ENCODE measurements at regions not wholly inside any gene's neighbourhood (a gene's known extent, or its start where the extent isn't known, plus 50 kb on each side); places are given as distances from the start of the nearest gene placed in this dataset.

DNA sequence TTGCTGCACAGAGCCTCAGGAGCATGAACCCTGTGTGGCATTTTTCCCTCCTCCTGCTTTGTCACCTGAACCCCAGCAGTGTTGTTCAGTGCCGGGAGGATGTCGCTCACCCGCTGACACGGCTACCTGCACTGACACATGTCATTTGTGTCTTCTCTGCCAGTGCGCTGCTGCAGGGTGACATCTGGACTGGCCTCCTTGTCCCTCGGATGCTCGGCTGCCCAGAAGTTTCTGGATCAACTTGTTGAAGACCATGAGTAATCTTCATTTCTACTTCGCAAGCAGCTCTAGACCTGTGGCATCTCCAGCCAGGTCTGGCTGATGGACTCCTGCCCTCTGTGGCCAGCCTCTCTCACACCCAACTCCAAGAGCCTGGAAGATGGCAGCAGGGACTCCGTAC, 311.1 kb upstream of the C2CD4B start:
- no peak for DNase-seq

DNA sequence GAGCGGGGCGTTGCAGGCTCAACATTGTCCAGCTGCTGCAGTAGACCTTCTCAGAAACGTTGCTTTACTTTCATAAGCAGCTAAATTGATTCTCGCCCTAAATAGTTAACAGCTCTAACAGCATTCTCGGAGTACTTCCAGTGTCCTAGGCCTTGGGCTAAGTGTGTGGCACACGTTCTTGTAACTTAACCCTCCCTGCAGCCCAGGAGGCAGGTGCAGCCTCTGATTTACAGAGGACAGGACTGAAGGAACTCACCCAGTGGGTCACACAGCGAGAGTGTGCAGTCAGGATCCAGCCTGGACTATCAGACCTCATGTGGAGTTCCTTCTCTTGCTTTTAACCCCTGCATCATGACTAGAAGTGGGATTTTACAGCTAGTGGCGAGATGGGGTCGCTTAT, 312.8 kb upstream of the C2CD4B start:
- no peak for DNase-seq

DNA sequence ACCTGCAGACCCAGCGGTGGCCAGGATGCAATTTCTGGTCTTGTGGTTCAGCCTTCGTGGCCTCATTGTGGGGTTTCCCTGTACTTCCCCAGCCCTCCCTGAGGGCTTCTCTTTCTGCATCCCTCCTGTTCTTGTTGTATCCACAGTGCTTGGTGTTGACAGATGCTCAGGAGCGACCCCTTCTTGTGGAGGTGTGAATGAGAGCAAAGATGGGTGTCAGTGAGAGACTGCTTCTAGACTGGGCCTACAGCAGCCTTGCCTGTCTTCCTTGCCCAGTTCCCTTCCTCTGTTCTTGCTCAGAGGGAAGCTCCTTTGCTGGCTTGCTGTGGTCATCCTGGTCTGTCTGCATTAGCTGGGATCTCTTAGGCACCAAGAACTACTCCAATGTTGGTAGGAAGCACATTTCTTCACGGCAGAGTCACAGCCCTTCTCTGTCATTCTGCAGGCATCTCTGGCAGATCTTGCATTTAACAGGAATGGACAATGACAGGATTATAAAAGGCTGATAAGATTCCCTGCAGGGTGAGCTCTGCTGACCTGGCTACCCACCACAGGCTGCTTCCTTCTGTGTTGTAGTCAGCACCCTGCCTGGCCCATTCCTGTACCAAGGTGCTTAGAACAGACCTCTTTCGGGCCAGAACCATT, 317.8 kb upstream of the C2CD4B start:
- DNase-seq: no peak

DNA sequence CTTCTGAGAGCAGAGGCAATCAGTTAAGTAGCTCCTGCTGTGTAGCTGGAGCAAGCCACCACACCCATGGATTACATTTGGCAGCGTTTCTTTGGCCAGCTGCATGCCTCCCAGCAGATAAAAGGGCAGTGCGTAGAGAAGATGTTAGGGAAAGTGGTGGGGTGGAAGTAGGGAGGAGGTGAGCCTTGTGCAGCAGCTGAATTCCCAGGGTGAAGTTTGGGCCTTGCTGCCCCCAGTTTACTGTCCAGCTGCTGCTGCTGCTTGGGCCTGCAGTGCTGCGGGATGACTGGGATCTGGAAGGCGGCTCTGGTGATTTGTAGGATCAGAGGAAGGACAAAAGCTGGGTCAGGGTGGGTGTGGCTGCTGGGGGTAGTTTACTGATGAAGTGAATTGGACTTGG, 318.7 kb upstream of the C2CD4B start:
- DNase-seq: no peak

DNA sequence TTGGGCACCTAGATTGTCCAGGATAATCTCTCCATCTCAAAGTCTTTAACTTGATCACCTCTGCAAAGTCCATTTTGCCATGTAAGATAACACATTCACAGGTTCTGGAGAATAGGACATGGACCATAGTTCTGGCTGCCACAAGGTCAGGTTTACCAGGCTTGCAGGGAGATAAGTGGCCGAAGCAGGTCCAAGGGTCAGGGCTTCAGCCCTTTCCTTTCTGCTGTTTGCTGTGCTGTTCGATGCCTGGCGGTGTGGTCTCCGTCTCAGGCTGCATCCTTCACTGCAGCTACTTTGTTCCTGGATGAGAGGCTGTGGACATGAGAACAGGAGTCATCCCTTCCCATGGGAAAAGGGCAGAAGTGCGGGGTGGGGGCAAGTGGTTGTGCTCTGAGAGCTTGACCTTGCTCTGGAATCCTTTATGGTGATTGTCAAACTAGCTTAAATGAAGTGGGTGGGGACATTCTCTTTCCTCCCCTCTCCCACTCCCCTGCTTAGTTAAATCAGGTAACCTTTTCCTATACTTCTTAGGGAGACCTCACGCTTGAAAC, 320.2 kb upstream of the C2CD4B start:
- no peak for DNase-seq

DNA sequence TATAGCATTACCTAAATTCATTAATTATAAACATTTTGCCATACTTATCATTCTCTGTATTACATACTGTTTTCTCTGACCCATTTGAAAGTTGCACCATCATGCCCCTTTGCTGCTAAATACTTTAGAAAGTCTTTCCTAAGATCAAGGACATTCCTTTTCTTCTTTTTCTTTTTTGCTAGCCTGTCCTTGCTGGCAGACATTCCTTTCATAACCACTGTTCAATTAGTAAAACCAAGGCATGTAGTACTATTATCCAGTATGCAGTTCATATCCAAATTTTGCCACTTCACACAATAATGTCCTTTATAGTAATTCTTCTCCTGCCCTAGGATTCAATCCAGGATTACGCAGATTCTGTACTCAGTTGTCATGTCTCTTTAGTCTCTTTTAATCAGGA, 321.0 kb upstream of the C2CD4B start:
- no peak for DNase-seq

DNA sequence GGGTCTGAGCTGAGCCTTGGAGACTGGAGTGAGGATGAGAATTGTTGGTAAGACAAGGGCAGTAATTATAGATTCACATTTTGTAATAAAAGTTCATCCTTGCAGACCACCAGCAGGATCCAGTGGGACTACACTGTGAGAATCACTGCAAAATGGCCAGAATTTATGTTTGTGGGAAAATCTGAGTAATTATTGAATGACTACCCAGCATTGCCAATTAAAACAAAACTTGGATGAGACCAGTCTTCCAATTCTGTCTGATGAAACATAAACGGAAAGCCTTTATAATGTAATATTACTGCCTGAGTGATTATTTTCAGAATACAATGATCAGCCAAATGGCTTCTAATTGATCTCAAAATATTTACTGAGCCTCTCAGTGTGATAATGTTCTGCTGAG, 323.3 kb upstream of the C2CD4B start:
- no peak for DNase-seq

DNA sequence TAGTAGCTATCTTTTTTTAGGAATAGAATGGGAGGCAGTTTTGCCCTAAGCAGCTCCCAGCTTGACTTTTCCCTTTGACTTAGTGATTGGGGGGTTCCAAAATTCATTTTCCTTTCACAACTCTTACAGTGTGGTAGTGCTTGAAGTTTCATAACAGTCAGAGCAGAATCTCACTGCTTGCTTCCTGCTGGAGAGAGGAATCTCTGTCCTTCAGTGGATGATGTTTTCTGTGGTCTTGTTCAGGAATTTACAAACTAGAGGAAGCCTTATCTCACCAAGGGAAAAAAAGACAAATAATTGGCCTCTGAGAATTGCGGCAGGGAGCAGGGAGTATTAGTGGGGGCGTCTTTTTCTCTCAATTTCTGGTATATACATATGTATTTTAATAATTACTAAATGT, 326.6 kb upstream of the C2CD4B start:
- no peak for DNase-seq

DNA sequence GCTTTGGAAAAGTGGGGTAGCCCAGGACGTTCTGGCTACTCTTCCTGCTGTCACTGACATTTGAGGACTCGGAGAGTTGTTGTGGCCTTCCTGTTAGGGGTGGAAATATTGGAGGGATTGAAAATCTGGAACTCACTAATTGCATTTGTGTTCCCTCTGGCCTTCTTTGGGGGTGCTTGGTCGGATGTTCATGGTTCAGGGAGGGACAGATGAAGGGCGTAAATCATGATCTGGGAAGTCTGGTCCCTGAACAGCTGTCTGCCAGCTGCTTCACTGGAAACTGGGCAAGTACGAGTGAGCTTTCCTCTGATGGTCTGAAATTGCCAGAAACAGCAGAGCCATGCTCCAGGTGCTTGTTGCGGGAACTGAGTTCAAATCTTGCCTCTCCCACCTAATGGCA, 327.8 kb upstream of the C2CD4B start:
- DNase-seq: no peak

DNA sequence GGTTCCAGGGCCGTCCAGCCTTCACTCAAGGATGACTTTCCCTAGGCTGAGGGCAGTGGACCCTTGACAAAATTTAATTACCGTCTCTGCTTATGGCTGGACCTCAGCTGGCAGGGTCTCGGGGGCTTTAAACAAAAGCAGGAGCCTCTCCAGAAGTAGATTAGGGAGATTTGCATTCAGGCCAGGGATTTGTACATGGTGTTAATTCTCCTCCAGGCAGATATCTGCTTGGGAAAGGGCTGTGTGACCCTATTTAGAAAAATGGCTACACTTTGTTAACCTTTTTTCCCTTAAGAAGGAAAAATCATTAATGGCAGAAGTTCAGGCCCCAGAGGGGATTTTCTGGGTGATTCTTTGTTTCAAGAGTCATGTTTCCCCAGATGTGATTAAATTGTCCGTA, 329.1 kb upstream of the C2CD4B start:
- no peak for DNase-seq

DNA sequence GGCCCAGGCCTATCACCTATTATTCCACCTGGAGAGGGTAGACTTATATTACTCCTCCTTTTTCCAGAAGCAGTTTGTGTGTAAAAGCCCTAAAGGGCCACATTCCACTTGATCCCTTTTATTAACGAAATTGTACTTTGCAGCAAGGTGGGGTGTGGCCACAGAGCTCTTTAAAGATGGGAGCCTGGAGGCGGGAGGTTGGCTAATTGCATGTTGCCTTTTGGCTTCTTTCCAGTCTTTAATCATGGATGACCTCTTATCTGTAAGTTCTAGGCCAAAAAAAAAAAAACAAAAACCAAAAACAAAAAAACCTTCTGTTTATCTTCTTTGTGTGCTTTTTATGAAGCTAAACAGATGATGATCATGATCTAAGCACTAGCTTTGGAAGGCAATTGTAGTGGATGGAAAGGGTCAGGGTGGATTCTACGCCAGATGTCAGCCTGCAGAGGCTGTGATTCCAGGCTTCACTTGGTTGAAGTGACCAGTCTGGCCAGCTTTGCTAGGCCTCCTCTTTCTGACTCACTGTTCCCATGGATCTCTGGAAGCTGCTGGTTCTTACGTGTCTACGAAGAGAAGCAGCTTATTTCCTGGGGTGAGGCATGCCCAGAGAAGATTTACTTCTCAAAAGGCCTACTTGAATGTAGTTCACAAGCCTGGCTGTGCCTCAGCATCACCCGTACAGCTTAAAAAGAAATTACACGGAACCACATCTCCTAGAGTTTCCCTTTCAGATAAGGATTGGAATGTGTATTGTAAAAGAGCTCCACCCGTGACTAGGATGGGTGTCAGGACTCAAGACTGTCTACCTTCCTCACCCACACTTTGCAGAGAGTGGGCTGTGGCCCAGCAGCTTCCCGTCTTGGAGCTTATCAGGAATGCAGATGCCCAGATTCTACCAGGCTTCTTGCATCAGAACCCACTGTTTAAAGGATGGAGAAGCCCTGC, 330.9 kb upstream of the C2CD4B start:
- no peak for DNase-seq

DNA sequence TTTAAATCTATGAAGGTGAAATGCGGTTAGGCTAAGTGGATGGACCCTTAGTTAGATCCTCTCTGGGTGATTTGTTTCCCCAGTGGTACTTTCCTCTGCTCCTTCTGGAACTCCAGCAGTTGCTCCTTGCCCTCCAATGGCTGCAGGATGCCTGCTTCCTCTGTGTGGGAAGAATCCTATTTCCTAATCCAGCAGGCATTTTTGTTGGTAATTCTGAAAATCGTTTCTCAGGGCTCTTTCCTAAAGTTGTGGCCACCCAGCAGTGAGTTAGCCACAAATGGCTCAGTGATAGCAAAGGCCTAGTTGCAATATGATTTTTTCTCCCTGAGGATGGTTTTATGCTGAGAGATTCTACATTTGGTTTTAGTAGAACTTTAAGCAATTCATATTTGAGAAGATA, 332.3 kb upstream of the C2CD4B start:
- DNase-seq: no peak

DNA sequence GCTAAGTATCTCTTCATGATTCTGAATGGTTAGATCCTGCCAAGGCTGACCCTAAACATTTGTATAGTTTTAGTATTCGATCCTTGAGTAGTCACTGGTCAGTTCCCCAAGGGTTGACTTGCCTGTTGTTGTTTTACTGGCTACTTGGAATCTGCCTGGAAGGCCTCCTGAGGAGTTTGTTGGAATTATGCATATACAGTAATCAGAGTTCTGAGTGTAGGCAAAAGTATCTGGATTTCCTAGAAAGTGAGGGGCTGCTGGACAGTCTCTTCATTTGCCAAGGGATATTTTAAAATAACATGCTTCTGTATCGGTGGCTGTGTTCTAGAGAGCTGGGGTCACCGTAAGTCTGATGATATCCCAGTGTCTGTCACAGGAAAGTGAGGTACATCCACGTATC, 333.2 kb upstream of the C2CD4B start:
- no peak for DNase-seq

DNA sequence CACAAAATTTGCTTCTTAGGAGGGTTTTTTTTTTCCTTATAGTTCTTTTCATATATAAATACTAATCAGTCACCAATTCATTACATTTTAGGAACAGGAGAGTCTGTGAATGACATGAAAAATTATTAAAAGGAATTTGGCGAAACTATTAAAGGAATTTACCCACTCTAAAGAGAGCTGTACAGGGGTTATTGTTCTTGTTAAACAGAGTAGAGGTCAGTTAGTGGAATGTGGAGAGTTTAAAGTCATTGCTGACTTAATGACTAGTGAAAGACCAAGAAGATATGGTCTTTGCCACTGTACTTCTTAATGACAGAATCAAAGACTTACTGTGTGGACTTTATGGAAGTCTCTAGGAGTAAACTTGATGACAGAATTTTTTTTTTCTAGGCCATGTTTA, 333.6 kb upstream of the C2CD4B start:
- no peak for DNase-seq

DNA sequence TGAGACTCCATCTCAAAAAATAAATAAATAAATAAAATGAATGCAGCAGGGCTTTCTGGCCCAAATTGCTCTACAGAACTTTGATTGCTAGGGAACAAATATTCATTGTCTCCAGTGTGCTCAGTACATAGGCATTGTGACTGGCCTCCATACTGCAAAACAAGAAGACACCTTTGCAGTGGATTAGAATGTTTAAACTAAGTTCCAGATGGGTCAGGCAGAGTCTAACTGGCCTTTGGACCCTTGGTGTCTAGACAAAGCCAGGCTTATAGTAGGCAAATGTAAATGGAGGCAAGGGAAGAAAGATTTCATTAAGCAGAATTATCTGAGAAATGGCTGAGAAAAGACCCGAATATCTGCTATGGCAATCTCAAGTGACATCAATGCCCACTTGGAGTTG, 335.2 kb upstream of the C2CD4B start:
- DNase-seq: no peak

DNA sequence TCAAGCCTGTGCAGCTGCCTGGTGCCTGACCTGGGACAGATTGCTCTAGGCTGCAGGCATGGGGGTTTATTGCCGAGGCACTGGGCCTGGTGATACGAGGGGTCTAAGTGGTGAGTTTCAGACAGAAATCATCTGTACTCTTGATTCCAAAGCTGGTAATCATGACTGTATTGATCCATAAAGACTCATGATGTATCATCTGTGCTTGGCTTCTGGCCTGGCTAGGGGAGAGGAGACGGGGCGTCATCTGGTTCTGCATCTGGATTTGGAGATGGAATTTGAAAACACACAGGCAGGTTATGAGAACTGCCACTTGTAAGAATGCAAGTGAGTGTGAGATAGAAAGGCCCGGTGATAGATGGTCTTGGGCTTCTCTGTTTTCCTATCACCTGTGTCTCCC, 337.4 kb upstream of the C2CD4B start:
- DNase-seq: no peak

DNA sequence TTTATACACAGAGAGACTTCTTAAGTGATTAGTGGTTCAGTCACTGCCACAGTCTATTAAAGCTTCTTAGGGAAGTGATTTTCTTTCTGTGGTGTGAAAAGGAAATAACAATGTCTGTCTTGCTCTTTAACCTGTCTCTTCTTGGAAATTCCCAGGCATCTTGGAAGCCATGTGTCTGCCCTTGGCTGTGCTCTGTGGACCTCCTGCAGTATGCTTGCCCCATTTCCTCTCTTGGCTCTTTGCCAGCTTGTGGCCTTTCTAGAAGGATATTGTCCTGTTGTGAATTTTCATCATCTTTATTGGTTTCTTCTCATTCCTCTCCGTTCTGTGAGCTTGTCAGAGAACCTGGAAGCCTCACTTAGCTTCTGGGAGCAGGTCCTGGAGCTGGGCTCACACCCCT, 338.4 kb upstream of the C2CD4B start:
- no peak for DNase-seq

DNA sequence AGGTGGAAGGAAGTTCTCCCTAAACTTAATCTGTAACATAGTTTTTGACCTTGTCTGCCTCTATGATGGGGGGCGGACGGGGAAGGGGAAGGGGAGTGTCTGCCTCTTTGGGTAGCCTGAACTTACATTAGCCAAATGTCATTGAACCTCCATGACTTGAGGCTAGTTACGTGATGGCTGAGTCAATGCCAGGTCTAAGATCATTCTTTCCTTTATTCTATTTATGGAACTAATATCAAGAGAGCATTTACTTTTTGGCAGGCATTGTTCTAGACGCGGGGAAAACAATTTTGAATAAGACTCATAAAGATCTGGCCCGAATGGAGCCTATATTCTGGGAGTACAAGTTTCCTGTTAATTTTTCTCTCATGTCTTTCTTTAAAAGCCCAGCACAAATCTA, 340.7 kb upstream of the C2CD4B start:
- no peak for DNase-seq

DNA sequence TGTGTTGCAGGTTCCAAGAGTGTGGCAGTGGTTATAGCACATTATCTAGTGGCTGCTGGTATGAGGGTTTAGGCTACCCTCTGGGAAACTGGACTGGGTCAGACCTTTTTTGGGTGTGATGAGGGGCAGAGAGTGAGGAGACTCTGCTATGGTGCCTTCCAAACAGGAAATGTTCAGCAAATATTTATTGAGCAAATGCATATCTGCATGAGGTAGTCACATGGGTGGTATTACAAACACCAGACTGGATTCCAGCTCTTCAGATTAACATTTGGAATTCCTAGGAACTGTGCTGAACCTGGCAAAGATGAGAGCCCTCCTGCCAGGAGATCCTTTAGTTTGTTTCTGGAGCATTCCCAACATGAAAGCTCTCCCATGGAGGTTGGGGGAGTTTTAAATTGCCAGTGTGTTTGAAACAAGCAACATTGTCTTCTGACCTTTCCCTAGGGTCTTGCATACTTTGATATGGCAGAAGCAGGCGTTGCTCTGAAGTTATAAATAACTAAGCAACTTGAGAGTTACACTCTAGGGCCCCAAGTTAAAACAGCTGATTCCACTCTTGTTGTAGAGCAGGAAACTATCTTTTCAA, 341.2 kb upstream of the C2CD4B start:
- DNase-seq: no peak

DNA sequence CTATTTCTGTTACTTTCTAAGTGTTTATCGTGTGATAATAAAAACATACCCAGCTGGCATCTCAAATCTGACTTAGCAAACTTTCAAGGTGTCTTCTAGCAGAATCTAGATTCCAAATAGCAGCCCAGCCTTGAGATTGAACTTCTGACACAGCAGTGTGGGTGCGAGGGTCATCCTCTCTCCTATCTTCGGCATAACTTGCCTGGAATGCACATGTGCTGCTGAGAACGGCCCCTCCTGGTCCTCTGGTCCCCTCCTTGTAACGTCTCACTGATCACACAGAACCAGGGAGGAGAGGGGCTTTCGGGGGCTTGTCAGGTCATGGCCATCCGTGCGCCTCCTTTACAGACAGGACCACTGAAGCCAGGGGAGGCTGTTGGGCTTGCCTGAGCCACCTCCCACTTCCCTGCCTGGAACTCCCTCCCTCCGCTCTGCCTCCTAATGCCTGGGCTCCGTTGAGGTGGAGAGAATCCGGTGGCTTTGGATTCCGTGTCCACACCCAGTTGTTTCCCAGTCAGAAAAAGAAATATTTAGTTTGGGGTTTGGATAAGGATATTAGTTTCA, 344.4 kb upstream of the C2CD4B start:
- no peak for DNase-seq

DNA sequence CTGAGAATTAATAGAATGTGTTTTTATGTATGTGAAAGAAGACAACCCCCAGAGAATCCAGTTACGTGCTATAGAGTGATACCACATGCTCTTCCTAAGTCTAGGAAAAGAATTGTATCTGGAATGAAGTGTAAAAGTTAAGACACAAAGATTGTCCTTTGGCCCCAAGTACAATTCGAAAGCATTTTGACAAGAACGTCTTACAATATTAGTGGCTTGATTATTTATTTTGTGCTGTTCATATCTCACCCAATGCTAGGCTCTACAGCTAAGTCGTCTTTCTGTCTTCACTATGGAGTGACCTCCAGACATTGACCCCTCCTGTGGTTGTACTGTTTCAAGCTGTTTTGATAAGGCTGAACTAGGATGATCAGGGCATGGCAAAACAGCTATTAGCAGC, 345.7 kb upstream of the C2CD4B start:
- DNase-seq: no peak

DNA sequence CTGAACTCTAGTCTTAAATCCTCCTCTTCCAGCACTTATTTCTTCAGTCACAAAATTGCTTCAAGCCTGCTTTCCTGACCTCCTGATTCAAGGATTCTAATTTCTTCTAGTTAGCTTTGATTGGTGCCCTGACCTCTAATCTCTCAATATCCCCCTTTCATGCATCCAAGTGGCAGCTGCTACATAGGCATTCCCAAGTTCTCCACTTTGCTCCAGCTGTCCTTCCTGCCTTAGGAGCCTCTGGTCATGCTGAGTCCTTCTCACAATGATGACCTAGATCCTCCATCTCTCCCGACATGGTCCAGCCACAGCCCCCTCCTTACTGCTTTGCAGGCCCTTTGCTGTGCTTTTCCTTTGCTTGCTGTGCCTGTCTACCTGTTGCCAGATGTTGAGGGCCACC, 347.8 kb upstream of the C2CD4B start:
- DNase-seq: no peak

DNA sequence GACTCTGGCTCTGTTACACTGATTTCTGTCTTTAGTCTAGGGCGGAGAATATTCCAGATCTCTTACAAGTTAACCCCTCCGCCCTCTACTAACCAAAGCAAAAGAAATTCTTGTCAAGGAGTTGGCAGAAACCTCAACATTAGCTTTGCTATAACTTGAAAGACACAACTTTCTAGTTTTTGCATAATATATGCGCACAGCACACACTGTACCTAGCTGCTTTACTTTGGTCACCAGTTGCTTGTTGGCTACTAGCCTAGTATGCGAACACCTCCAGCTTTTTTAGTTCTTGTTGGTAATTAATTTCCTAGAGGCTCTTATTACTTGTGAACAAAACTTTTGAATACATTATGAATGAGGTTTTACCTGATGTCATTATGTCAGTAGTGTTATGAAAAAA, 348.8 kb upstream of the C2CD4B start:
- DNase-seq: no peak
